NAMALWA (cell line): ENCODE measurements at regions not wholly inside any gene's neighbourhood (a gene's known extent, or its start where the extent isn't known, plus 50 kb on each side); places are given as distances from the start of the nearest gene placed in this dataset.
"Not testable (repeated sequence)": the region's sequence is repeated elsewhere in the genome, so short reads cannot be mapped to it uniquely, and the experiment has no call there.

Experiments used
- DNase-seq: peaks from one replicate; pipeline ENCODE4 v3.0.0-alpha.2; 2015; ENCODE audit warnings: low spot score

DNA sequence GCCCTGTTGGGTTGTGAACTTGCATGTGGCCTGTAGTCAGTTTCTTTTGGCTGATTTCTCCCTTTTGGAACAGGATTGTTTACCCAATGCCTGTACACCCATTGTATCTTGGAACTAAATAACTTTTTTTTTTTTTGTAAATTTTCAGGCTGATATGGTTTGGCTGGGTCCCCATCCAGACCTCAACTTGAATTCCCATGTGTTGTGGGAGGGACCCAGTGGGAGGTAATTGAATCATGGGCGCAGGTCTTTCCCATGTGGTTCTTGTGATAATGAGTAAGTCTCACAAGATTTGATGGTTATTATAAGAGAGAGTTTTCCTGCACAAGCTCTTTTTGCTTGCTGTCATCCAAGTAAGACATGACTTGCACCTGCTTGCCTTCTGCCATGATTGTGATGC is 253.8 kb upstream of the GBE1 start:
- no peak for DNase-seq

DNA sequence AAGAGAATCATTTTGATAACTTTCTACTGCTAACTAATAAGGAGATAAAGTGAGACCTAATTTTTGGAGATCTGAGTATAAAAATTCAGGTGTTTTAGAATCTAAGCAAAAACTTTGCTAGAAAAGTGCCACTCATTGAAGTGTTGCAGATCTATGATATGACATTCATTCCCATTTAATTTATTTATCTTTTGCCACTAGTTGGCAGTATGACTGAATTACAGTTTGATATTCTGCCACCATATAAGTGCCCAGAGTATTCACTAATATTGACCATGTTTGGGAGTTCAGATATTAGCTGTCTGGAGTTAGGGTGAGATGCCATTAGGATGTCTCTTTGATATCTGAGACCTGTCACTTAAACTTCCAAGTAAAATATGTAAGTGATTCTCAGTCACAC is 251.3 kb upstream of the GBE1 start:
- peak; percentile 11 for DNase-seq

DNA sequence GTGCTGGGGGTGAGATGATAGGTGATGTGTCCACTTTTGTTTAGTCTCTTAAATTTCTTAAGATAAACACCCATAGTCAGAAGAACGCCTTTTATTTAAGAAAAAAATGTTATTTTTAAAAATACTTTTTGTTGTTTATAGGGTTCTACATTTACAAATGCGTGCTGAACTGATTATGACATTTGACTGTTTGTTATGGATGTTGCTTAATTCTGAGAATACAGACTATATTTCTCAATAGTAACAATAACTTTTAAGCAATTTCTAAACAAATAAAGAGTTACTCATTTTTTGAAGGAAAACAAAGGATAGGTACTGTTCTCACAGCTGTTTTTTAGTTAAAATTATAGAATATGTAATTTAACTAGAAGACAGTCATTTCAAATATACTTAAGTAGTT is 249.9 kb upstream of the GBE1 start:
- no peak for DNase-seq

DNA sequence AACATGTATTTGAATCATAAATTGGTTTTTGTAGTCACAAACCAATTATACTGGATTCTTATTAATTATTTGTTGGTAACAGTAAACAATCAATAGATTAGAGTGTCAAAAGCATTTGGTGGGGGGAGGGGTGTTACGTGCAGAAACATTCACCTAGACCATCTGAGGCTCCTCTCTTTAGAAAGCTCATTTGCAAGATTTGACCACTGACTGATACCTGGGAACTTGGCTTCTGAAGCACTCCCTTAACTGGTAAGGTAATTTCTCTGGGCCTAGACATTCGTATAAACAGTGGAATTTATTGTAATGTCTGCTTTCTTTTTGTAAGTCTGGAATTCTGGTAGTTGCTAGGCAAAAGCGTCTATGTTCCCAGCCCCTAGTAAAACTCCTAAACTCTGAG is 243.8 kb upstream of the GBE1 start:
- DNase-seq, result no peak

DNA sequence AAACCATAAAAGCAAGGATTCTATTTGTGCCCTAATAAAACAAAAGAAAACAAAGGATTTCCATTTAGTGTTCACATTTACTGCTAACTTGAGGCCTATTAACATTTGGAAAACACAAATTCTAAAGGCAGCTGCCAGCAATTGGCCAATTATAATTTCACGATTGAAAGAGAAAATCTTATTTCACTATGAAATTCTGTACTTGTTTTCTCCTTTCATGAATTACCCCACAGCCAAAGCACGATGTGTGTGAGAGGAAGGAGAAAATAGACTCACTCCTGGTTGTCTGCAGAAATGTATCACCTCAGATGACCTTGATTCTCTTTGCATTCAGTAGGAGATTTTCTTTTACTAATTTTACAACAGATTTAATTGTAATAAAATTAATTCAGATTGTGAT is 242.8 kb upstream of the GBE1 start:
- no peak for DNase-seq

DNA sequence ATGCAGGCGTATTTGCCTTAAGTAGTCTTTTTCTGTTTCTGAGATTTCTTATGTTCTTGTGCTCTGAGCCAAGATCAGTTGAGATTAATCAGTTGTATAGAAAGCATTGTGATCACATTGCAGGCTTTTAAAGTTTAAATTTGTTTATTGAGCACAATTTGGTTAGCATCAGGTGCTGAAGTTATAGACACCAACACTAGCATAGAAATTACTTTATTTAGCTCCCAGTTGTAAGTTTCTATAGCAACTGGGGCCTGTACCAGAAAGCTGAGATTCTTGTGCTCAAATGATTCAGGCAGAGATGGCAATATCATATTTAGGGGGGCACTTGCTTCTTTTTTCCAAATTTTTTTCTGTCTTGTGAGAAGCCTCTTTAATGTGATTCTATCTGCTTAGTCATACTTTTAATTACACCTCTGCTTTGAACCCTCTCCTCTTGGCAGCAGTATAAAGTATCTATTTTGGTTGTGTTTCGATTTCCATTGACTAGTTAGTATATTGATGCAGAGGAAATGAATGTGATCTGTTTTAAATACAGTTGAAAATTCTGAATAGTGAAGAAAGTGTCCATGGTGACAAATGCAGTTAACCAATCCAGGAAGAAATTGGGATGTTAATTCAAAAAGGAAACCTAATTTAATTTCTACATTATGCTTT is 241.7 kb upstream of the GBE1 start:
- DNase-seq, result no peak

DNA sequence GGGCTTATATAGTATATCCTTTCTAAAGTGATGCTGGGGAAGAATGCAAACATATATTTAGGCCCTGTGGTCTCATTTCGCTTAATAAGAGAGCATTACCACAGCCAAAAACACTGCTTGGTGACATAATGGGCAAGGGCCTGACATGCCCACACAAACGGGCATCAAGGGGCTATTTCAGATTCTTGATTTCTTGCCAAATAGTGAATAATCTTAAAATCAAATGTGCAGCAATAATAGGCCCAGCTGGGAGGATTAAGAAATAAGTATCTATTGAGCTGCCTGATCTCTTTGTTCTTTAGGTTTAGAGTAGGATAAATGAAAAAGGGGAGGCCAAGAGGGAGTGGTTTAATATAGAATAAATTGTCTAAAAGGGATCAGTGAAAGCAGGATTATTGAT is 241.0 kb upstream of the GBE1 start:
- DNase-seq, result no peak

DNA sequence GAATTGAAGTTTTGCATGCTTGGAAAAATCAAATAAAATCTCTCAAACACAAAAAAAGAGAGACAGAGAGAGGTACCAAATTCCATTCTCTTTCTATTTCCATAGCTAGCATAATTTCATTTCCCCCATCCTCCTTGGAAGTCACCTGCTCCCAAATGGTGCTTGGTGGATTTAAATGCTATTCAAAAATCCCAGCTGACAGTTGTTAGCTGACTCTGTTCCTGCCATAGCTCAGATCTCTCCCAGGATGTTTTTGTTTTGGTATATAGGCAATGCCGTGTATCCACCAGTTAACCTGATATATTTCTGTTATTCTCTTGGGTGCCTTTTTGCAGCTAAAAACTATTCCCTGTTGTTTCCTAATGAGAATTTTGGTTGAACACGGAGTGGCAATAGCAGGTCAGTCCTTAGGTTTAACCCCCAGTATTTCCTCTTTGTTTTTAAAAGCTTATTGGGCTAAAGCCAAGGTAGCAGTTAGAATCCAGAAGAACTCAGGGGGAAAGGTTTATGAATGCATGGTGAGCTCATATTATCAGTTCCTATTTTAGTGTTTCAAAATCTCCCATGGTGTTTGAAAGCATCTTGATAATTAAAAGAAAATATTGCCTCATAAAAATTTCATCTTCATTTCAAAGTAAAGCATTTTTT is 240.0 kb upstream of the GBE1 start:
- no peak for DNase-seq

DNA sequence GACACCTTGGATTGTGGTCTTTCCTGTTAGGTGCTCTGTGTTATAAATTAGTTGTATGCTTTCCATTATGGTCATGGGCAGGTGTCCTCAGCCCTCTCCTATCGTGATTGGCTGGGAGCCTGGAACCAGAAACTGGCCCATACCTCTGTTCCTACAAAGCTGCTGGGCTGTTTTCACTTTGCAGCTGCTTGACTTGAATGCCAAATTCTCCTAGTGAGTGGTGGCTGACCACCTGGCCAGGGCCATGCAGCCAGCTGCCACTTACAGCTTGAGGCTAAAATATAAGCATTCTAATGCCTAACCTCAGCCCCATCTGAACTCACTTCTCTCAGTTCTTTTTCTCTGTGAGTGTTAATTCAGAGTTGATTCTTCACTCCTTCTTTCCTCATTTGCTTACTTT is 239.3 kb upstream of the GBE1 start:
- no peak for DNase-seq

DNA sequence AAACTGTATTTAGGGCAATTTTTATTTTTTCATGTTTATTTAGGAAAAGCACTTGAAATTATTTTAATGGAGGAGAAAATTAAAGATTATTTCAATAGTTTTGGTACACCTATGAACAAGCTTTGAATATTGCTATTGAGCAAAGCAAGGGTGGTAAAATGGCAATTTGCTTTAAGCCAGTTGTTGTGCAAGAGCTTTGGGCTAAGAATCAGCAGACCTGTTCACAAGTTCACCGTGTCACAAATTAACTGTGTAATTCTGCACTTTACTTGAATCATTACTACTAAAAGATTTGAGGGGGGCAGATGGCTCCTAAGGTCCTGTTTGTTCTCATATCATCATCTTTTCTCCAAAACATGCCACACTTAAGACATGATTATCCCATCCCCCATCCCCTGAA is 238.9 kb upstream of the GBE1 start:
- no peak for DNase-seq

DNA sequence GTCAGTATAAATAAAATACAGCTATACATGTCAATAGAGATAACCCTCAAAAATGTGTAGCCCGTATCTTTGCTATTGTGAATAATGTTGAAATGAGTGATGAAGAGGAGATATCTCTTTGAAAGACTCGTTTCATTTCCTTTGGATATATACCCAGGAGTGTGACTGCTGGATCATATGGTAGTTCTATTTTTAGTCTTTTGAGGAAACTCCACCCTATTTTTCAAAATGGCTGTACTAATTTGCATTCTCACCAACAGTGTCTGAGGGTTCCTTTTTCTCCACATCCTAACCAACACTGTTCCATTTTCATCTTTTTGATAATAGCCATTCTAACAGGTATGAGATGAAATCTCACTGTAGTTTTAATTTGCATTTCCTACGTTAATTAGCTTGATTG is 237.5 kb upstream of the GBE1 start:
- DNase-seq, result no peak

DNA sequence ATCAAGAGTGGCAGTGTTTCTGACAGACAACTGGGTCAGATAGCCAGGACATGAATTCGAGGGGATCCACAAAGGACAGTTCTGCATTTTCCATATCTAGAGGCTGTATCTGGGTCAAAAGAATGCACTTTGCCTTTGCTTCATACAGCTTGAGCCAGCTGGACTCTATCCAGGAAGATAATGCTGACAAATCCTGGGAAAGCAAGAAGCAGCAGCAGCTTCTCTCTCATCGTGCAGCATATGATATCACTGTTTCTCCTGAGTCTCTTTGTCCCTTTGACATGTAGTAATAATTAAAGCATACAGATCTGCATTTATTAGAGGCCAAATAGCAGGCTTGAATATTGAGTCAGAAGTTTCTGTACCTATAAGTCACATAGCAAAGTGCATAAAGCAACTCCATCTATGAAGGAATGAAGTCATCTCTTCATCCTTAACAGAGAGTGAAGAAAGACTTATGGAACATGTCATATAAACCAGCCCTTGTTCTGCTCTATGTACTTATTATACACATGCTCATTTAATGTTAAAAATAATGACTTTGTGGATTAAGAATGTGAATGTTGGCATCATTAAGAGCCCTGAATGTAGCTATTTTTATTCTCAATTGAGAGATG is 236.8 kb upstream of the GBE1 start:
- no peak for DNase-seq

DNA sequence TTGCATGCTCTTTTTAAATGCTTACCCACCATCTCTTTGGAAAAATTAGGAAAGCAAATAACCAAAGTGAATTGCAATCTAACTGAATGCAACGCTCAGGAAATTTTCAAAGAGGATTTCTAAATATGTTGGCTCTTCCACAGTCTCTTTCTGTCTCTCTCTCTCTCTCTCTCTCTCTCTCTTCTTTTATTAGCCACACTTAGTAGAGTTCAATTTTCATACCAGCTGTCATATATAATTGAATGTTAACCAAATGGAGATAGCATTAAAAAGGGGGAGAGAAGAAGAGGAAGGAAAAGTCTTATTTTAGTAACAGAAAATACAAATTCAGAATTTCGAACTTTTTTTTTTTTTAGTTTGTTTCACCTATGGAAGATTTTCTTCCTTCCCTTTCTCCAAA is 235.9 kb upstream of the GBE1 start:
- no peak for DNase-seq

DNA sequence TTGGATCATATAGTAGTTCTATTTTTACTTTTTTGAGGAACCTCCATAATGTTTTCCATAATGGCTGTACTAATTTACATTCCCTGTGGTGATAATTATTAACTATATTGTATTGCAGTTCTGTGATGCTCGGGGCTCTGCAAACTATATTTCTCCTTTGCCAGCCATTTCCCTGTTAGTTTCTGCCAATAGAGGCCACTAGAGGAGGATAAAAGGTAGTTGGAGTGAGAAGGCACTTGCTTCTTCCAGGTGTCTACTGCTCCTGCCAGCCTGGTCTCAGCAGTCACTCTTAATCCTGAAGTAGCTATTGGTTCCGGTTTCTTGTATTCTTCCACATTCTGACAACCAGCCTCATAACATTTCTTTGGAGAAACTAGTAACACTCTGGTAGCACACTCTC is 233.9 kb upstream of the GBE1 start:
- DNase-seq, result no peak

DNA sequence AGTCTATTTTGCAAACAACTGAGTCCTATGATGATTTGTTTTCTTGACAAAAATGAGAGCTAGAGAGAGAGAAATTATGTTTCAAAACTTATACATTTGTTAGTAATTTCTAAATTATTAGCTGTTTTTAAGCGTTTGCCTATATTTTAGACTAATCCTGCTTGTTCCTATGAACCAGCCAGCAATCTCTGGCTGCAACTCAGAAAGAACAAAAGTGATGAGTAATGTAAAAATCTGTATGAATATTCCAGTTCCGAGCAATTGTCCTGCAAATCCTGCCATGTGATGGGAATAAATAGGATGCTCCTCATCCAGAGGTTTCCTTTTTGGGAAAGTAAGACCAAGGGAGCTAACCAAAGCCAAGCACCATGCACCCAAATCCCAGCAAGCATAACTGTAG is 228.3 kb upstream of the GBE1 start:
- no peak for DNase-seq

DNA sequence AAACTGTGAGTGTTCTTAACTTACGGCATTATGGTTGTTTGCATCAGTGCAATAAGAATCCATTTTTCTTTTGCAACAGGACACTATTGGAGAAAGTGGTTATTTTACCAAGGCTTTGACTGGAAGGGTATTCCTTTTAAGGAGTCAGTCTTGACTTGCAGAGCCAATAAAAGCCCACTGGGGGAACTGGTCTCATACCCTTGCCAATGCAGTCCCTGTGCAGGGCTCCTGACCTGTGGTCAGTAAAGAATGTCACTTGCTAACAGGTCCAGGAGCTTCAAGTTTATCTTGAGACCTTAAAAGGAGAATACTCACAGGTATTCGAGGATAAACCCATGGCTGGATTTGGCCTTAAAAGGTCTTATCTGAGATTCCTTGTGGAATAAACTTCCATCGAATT is 227.8 kb upstream of the GBE1 start:
- DNase-seq, result no peak

DNA sequence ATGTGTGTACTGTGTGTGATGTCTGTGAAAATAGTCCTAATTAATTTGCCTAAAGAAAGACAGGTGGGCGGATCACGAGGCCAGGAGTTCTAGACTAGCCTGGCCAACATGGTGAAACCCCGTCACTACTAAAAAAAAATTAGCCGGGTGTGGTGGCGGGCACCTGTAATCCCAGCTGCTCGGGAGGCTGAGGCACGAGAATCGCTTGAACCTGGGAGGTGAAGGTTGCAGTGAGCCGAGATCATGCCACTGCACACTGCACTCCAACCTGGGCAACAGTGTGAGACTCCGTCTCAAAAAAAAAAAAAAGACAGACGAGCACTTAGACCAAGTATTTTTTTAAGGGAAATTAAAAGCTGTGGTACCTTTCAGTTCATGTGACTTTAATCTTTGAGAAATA is 226.0 kb upstream of the GBE1 start:
- not testable (repeated sequence) for DNase-seq

DNA sequence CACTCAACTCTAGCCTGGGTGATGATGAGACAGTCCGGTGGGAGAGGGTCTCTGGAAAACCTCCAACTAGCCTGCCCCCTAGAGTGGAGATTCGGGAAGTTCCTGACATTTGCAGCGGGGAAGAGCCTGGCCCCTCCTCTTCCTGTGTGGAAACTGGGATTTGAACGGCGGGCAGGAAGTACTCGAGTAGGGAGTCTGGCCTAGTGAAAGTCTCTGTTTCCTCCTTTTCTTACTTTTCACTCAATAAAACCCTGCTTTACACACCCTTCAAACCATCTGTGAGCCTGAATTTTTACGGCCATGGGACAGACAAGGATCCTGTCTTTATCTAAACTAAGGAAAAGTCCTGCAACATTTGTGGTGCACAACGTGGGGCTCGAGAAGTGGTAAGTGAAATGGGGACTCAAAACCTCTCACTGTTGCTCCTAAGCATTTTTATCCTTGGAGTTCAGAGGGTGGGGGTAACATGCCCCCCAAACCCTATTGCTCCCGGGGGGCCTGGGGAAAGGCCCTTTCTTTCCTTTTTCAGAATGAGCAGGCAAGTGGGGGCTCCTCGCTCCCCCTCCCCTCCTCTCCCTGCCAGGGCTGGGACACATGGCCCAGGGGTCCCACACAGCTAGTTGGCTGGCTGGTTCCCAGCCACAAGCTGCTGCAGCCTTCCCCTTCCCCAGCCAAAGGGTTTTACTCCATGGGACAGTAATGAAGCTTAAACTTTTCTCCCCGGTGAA is 224.7 kb upstream of the GBE1 start:
- DNase-seq, result no peak

DNA sequence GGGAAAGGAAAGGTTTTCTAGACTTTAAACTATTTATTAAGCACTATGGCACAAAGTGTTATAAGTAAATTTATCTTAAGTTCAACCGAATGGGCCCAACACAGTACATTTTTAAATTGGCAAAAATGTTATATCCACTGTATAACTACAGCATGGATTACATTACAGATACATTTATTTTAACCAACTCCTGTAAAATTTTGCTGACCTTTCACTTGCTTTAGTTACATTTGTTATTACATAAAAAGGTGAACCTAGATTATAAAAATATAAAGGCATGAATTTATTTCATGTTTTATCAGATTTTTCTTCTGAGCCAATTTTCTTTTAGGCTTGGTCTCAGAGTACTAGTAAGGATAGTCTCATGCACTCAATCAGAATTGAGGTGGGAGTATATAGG is 221.9 kb upstream of the GBE1 start:
- DNase-seq, result no peak

DNA sequence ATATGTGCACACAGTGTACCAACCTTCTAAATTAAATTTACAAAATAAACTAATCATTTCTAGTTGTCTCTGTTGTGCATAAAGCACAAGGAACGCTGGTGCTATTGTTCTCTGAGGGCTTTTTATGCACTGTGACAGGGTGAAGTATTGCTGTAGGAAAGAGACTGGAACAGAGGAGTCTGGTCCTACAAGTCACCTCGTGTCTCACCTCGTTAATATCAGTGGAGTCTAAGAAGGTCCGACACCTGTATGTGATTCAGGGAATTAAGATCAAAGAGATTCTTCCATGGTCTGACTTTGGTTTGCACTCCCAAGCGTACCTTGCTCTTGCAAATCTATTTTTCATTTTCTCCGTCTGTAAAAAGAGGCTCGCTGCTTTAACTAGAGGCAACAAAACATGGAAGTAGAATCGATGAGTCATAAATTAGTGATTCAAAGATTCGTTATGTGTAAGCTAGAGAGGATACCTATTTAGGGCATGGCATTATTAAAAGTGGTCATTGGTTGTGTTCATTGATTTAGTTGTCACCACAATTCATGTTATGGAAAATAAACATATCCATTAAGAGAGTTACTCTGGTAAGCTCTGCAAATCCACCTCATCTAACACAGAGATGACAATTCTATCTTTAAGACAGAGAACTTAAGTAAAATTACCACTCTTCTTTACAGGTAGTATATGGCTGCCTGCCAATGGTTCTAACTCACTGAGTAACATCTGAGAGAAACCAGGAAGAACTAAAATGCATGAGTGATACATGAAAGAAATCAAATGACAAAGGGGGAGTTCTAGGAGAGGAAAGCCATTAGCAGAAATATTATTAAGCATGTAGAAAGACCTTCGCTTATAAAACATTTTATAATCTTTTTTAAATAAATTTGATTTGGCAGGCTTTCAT is 219.4 kb upstream of the GBE1 start:
- no peak for DNase-seq

DNA sequence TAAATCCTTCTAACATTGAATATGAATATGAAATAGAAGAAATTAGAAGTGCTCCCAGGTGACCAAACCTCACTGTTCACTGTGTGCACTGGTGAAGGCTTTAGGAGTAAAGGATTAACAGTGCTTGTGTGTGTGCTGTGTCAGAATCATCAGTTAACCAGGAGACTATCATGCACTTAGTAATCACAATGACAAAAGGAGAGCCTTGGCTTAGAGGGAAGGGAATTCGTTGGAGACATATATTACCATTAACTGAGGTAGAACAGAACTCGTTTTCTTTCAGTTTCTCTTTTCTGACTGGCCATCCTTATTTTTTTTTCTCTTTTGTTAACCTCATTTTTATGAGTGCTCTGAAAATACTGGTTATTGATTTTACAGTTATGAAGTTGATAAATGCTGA is 213.3 kb upstream of the GBE1 start:
- DNase-seq, result no peak

DNA sequence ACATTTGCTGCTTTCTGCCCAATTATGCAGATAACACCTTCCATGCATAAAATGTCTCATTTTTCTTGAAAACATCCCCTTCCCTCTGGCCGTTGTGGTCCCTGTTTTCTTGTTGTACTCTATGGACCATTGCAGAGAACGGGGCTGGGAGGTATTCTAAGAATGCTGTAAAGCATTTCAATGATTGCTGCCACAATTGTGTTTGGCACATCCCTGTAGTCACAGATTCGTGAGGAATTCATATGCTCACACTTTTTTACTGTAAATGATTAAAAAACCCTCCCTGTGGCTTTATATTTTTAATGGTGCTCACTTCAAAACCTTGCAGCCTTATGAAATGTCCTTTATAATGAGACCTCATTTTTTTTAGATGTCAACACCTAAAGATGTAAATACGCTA is 207.2 kb upstream of the GBE1 start:
- no peak for DNase-seq
